HCT116 (cell line): ENCODE measurements at regions not wholly inside any gene's neighbourhood (a gene's known extent, or its start where the extent isn't known, plus 50 kb on each side); places are given as distances from the start of the nearest gene placed in this dataset.

Experiments used
- ATAC-seq: fragments of 200-7000 bp; cut with Tn5 transposase; 2 replicates; pipeline ENCODE4 v1.9.1; 2020; ENCODE audit warnings: mild to moderate bottlenecking, moderate library complexity
- BruUV-seq: library from RNA; stranded (reverse); fragments of 400-500 nt; replicated peaks from 2 replicates; lab custom pipeline; 2021; lab: Mats Ljungman, UMichigan
- CTCF ChIA-PET: fragments of 300-600 bp; sonication (Branson Sonifier 250); formaldehyde crosslinking; loops from one replicate; lab custom pipeline; 2021; ENCODE audit warnings: antibody characterized with exemption; lab: Charles Lee
- POLR2A ChIA-PET: fragments of 300-600, 350-600 bp; sonication (Branson Sonifier 250); formaldehyde crosslinking; loops from one replicate; lab custom pipeline; 2021; ENCODE audit warnings: antibody characterized with exemption; lab: Charles Lee
- RAD21 ChIA-PET, 2 experiments: fragments of 300-600 bp; sonication (Branson Sonifier 250); formaldehyde crosslinking; loops; one replicate each; lab custom pipeline; 2023; ENCODE audit warnings: low total read pairs in 2 of 2; ENCODE audit not compliant: uncharacterized antibody in 2 of 2, unreplicated experiment in 2 of 2, low non-redundant PET in 1 of 2; lab: Charles Lee
- DNase-seq: peaks from one replicate; pipeline ENCODE4 v3.0.0-alpha.2; 2010; ENCODE audit warnings: low read depth, low spot score
- H2AFZ ChIP-seq: fragments of 200-600 bp; shearing (Covaris generic), sonication (generic); 2 replicates; pipeline ENCODE4 v1.6.1; 2017; ENCODE audit warnings: low read depth, mixed run types, mixed read lengths, antibody characterized with exemption, low read length; ENCODE audit not compliant: poor library complexity, severe bottlenecking
- H3K27ac ChIP-seq: 2 replicates; pipeline ENCODE4 v1.5.1; 2012; ENCODE audit warnings: low read depth, low read length
- H3K27me3 ChIP-seq: fragments of 200-600 bp; sonication (generic); 2 replicates; pipeline ENCODE4 v1.6.1; 2016; ENCODE audit warnings: mixed run types, low read length, mixed read lengths; ENCODE audit not compliant: insufficient read depth
- H3K36me3 ChIP-seq, 2 experiments: fragments of 200-500 bp in 1 of 2; fragments of 200-600 bp in 1 of 2; sonication (Bioruptor generic) in 1 of 2; sonication (generic) in 1 of 2; 2 replicates each; pipeline versions ENCODE4 v1.5.1 to v1.6.1; 2014 to 2016; ENCODE audit warnings: low read length in 2 of 2, inconsistent platforms in 1 of 2, mixed read lengths in 1 of 2, mixed run types in 1 of 2; ENCODE audit not compliant: insufficient read depth in 2 of 2, control insufficient read depth in 1 of 2
- H3K4me1 ChIP-seq, 2 experiments: fragments of 200-600 bp in 1 of 2; sonication (generic) in 1 of 2; 2 replicates each; pipeline versions ENCODE4 v1.5.1 to v1.6.1; 2012 to 2017; ENCODE audit warnings: low read length in 2 of 2, inconsistent platforms in 1 of 2, mild to moderate bottlenecking in 1 of 2, mixed read lengths in 1 of 2, mixed run types in 1 of 2, moderate library complexity in 1 of 2; ENCODE audit not compliant: insufficient read depth in 2 of 2, control insufficient read depth in 1 of 2
- H3K4me2 ChIP-seq: fragments of 200-600 bp; sonication (generic); 2 replicates; pipeline ENCODE4 v1.6.1; 2017; ENCODE audit warnings: mixed run types, low read length, mixed read lengths
- H3K4me3 ChIP-seq, 2 experiments: fragments of 200-600 bp in 1 of 2; sonication (generic) in 1 of 2; replicated peaks in 1 of 2; 2 replicates each; pipeline ENCODE4 v1.5.1; 2011 to 2016; ENCODE audit warnings: low read length in 2 of 2, control low read depth in 1 of 2, low read depth in 1 of 2, mild to moderate bottlenecking in 1 of 2, mixed read lengths in 1 of 2, mixed run types in 1 of 2
- H3K79me2 ChIP-seq: fragments of 200-600 bp; sonication (generic); 2 replicates; pipeline ENCODE4 v1.6.1; 2017; ENCODE audit warnings: mild to moderate bottlenecking, mixed run types, low read length, moderate library complexity, mixed read lengths; ENCODE audit not compliant: insufficient read depth
- H3K9ac ChIP-seq: fragments of 200-600 bp; sonication (generic); 2 replicates; pipeline ENCODE4 v1.6.1; 2016; ENCODE audit warnings: low read length, mixed read lengths
- H3K9me2 ChIP-seq: fragments of 200-600 bp; sonication (generic), shearing (Covaris generic); 2 replicates; pipeline ENCODE4 v1.6.1; 2017; ENCODE audit warnings: mixed run types, mild to moderate bottlenecking, moderate library complexity; ENCODE audit not compliant: insufficient read depth
- H3K9me3 ChIP-seq, 2 experiments: fragments of 200-500 bp in 1 of 2; fragments of 200-600 bp in 1 of 2; sonication (Bioruptor generic) in 1 of 2; sonication (generic) in 1 of 2; 2 replicates each; pipeline ENCODE4 v1.6.1; 2014 to 2017; ENCODE audit warnings: low read length in 2 of 2, mixed read lengths in 2 of 2, inconsistent platforms in 1 of 2, low read depth in 1 of 2, mild to moderate bottlenecking in 1 of 2, mixed run types in 1 of 2, moderate library complexity in 1 of 2; ENCODE audit not compliant: control insufficient read depth in 1 of 2, insufficient read depth in 1 of 2
- H4K20me1 ChIP-seq: fragments of 200-600 bp; sonication (generic), shearing (Covaris generic); 2 replicates; pipeline ENCODE4 v1.6.1; 2017; ENCODE audit warnings: mixed run types, mild to moderate bottlenecking, moderate library complexity; ENCODE audit not compliant: insufficient read depth
- ATF3 ChIP-seq: IDR thresholded peaks from 2 replicates; pipeline ENCODE4 v1.6.1; 2012
- CBX3 ChIP-seq: IDR thresholded peaks from 2 replicates; pipeline ENCODE4 v1.6.1; 2012; ENCODE audit warnings: low read depth
- CTCF ChIP-seq, 3 experiments: fragments of 200-600 bp in 1 of 3; sonication (generic) in 1 of 3; IDR thresholded peaks in 2 of 3; conservative IDR thresholded peaks in 1 of 3; 2 replicates each; pipeline ENCODE4 v1.5.1; 2012 to 2017; ENCODE audit warnings: low read depth in 2 of 3, low read length in 2 of 3, antibody characterized with exemption in 1 of 3, borderline replicate concordance in 1 of 3, control low read depth in 1 of 3, mild to moderate bottlenecking in 1 of 3, mixed read lengths in 1 of 3, mixed run types in 1 of 3, moderate library complexity in 1 of 3; ENCODE audit not compliant: insufficient read depth in 1 of 3
- EGR1 ChIP-seq: IDR thresholded peaks from 2 replicates; pipeline ENCODE4 v1.6.1; 2012; ENCODE audit warnings: low read depth
- EZH2phosphoT487 ChIP-seq: fragments of 200-600 bp; IDR thresholded peaks from 2 replicates; pipeline ENCODE4 v1.6.1; 2018; ENCODE audit warnings: antibody characterized with exemption, borderline replicate concordance
- POLR2A ChIP-seq: IDR thresholded peaks from 2 replicates; pipeline ENCODE4 v1.7.0; 2011; ENCODE audit warnings: borderline replicate concordance; ENCODE audit not compliant: insufficient read depth, insufficient read length; ENCODE audit errors: extremely low read depth
- SIN3A ChIP-seq: IDR thresholded peaks from 2 replicates; pipeline ENCODE4 v1.6.1; 2012; ENCODE audit warnings: low read depth
- ZBTB33 ChIP-seq: IDR thresholded peaks from 2 replicates; pipeline ENCODE4 v1.6.1; 2011; ENCODE audit warnings: mild to moderate bottlenecking, low read length, moderate library complexity; ENCODE audit not compliant: insufficient replicate concordance; ENCODE audit errors: extremely low read depth
- intact Hi-C: fragments of 100-400 bp; cut with micrococcal nuclease; formaldehyde crosslinking; loops from 2 replicates; pipeline ENCODE4 v1.10.0; 2022

- DNase-seq = no peak
These were observed 1424.6 kb upstream of the LRRTM3 start for GRCh38 chr10:65501259-65501658.

More at GRCh38 chr10:65501259-65501658, 1424.6 kb upstream of the LRRTM3 start:
- H3K79me2 ChIP-seq = no peaks in the 10 kb centered on the region
- no TSS peak for BruUV-seq
- no peaks in the 10 kb centered on the region for H4K20me1 ChIP-seq
- H3K36me3 ChIP-seq = no peaks in the 10 kb centered on the region
- H3K4me2 ChIP-seq = no peak overlapping the region
- intact Hi-C loops = no loop called here
- H3K9me2 ChIP-seq = no peaks in the 10 kb centered on the region
- TF ChIP-seq EZH2phosphoT487 (no peak), ATF3 (no peak), CTCF (IDR thresholded peaks at IDR 0.05 in 2 of 3, conservative IDR thresholded peaks at IDR 0.05 in 1 of 3; ENCODE audit: borderline replicate concordance in 1 of 3, insufficient read depth in 1 of 3, low read depth in 2 of 3, low read length in 2 of 3) (no peak), EGR1 (no peak), SIN3A (no peak), CBX3 (no peak), POLR2A (no peak), ZBTB33 (no peak)
- POLR2A ChIA-PET = no interaction called here
- CTCF ChIA-PET = no interaction called here
- ATAC-seq = no peak
- H2AFZ ChIP-seq = no peak overlapping the region
- H3K9me3 ChIP-seq = no peaks in the 10 kb centered on the region
- H3K4me3 ChIP-seq = no peak overlapping the region
- RAD21 ChIA-PET = no interaction called here
- H3K27ac ChIP-seq = no peak overlapping the region
- no peaks in the 10 kb centered on the region for H3K27me3 ChIP-seq
- no peak overlapping the region for H3K9ac ChIP-seq
- H3K4me1 ChIP-seq = no peaks in the 10 kb centered on the region
